Spleen (tissue), 11 donors: ENCODE measurements at regions not wholly inside any gene's neighbourhood (a gene's known extent, or its start where the extent isn't known, plus 50 kb on each side); places are given as distances from the start of the nearest gene placed in this dataset.

Source experiments
- DNase-seq: peaks from one replicate; pipeline ENCODE4 v3.0.0-alpha.2; 2020
- H3K27ac ChIP-seq, 8 donors: fragments of 200-600 bp; sonication (generic) in 7 of 8; 1 replicate in 4 of 8; 2 replicates in 4 of 8; pipeline versions ENCODE4 v1.5.0 to v1.8.0; 2016 to 2021; ENCODE audit warnings: inconsistent platforms in 4 of 8, mild to moderate bottlenecking in 4 of 8, moderate library complexity in 1 of 8
- H3K27me3 ChIP-seq, 7 donors: fragments of 200-600 bp; sonication (generic) in 6 of 7; replicated peaks in 1 of 7; 1 replicate in 4 of 7; 2 replicates in 3 of 7; pipeline versions ENCODE4 v1.5.0 to v1.8.0; 2016 to 2021; ENCODE audit warnings: inconsistent platforms in 3 of 7, mild to moderate bottlenecking in 1 of 7
- H3K36me3 ChIP-seq, 6 donors: fragments of 200-600 bp; sonication (generic) in 5 of 6; 1 replicate in 4 of 6; 2 replicates in 2 of 6; pipeline versions ENCODE4 v1.5.0 to v1.8.0; 2016 to 2021; ENCODE audit warnings: inconsistent platforms in 2 of 6
- H3K4me1 ChIP-seq, 6 donors: fragments of 200-600 bp; sonication (generic) in 5 of 6; 1 replicate in 3 of 6; 2 replicates in 3 of 6; pipeline versions ENCODE4 v1.5.0 to v1.8.0; 2016 to 2021; ENCODE audit warnings: inconsistent platforms in 3 of 6
- H3K4me3 ChIP-seq, 8 donors: fragments of 200-600 bp; sonication (generic) in 7 of 8; 1 replicate in 4 of 8; 2 replicates in 4 of 8; pipeline versions ENCODE4 v1.5.0 to v1.8.0; 2016 to 2021; ENCODE audit warnings: inconsistent platforms in 4 of 8, mild to moderate bottlenecking in 4 of 8, moderate library complexity in 2 of 8
- H3K9me3 ChIP-seq, 8 donors: fragments of 200-600 bp; sonication (generic) in 7 of 8; 1 replicate in 4 of 8; 2 replicates in 4 of 8; pipeline versions ENCODE4 v1.5.0 to v1.8.0; 2016 to 2021; ENCODE audit warnings: inconsistent platforms in 4 of 8
- POLR2A ChIP-seq, 3 donors: fragments of 450-650 bp; IDR thresholded peaks; one replicate each; pipeline ENCODE4 v1.5.1; 2017; ENCODE audit warnings: antibody characterized with exemption in 3 of 3, mild to moderate bottlenecking in 1 of 3
- POLR2AphosphoS5 ChIP-seq, 3 donors: sonication (generic); formaldehyde crosslinking; IDR thresholded peaks; one replicate each; pipeline ENCODE4 v1.5.1; 2017; ENCODE audit warnings: antibody characterized with exemption in 3 of 3
- WGBS, 5 donors: extraction: QIAGEN DNeasy Blood & Tissue Kit in 3 of 5; methylation state at CpG; one replicate each; pipeline versions ENCODE4 v1.1.5 to v1.1.7; 2013 to 2018; 5-methylcytosine and 5-hydroxymethylcytosine counted together
- intact Hi-C: fragments of 100-400 bp; cut with DNase I; formaldehyde crosslinking; loops from one replicate; pipeline ENCODE4 v1.15.0; 2023; ENCODE audit warnings: low total_unique reads
- TF ChIP-seq, protein P1 (sequence below), 11 experiments: fragments of 200-600 bp in 7 of 11; fragments of 450-650 bp in 4 of 11; sonication (generic) in 4 of 11; IDR thresholded peaks in 8 of 11; conservative IDR thresholded peaks in 3 of 11; 1 replicate in 7 of 11; 2 replicates in 4 of 11; pipeline versions ENCODE4 v1.4.0 to v1.8.0; 2016 to 2021; ENCODE audit warnings: antibody characterized with exemption in 11 of 11, inconsistent platforms in 4 of 11, mild to moderate bottlenecking in 1 of 11
- donor health status: healthy with polysubstance abuse.
- donor health status: DM: no; HTN: no; CAD: no; lungs with moderate emphysema.
- donor health status: DM: no; HTN: no; CAD: no.
- donor health status: Bipolar disorder and iron deficiency.
- donor health status: healthy.
- donor health status: DM: no; HTN: no; CAD: no.
- donor health status: DM: yes; HTN: yes; CAD: no.

DNA sequence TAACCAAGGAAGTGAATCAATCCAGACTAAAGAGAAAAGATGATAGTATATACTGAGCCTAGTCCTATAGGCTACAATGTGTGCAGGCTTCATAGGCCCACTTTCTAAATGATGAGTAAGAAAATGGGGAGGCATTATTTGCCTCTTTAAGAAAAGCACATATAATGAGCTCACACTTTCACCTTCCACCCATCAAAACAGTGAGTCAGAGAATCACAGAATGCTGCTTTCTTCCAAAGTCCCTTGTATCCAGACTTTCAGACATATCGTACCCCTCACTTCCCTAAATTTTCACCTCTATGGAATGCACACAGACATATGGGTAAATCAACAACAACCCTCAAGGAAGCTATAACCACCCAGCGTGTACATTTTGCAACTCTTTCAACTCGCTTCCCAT lies 286.4 kb upstream of the PRKD1 start:
- no peaks in the 10 kb centered on the region for H3K36me3 ChIP-seq
- H3K9me3 ChIP-seq = no peaks in the 10 kb centered on the region
- H3K4me3 ChIP-seq = no peak overlapping the region
- H3K27me3 ChIP-seq = no peaks in the 10 kb centered on the region
- intact Hi-C loops = loop anchor here (10.0 kb wide), 1 partner anchor 669 kb away; no protein-coding TSS in a partner anchor
- H3K27ac ChIP-seq = no peak overlapping the region
- TF ChIP-seq, protein P1, sequence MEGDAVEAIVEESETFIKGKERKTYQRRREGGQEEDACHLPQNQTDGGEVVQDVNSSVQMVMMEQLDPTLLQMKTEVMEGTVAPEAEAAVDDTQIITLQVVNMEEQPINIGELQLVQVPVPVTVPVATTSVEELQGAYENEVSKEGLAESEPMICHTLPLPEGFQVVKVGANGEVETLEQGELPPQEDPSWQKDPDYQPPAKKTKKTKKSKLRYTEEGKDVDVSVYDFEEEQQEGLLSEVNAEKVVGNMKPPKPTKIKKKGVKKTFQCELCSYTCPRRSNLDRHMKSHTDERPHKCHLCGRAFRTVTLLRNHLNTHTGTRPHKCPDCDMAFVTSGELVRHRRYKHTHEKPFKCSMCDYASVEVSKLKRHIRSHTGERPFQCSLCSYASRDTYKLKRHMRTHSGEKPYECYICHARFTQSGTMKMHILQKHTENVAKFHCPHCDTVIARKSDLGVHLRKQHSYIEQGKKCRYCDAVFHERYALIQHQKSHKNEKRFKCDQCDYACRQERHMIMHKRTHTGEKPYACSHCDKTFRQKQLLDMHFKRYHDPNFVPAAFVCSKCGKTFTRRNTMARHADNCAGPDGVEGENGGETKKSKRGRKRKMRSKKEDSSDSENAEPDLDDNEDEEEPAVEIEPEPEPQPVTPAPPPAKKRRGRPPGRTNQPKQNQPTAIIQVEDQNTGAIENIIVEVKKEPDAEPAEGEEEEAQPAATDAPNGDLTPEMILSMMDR (IDR thresholded peaks at IDR 0.05 in 8 of 11, conservative IDR thresholded peaks at IDR 0.05 in 3 of 11) = no peak
- no peak for TF ChIP-seq POLR2AphosphoS5 (IDR thresholded peaks at IDR 0.05)
- TF ChIP-seq POLR2A (IDR thresholded peaks at IDR 0.05) = no peak
- 58 to 81% (median 68%) methylated on average over 3 of the region's 3 CpGs for WGBS, 5 donors
- H3K4me1 ChIP-seq = no peaks in the 10 kb centered on the region
- DNase-seq = no peak

DNA sequence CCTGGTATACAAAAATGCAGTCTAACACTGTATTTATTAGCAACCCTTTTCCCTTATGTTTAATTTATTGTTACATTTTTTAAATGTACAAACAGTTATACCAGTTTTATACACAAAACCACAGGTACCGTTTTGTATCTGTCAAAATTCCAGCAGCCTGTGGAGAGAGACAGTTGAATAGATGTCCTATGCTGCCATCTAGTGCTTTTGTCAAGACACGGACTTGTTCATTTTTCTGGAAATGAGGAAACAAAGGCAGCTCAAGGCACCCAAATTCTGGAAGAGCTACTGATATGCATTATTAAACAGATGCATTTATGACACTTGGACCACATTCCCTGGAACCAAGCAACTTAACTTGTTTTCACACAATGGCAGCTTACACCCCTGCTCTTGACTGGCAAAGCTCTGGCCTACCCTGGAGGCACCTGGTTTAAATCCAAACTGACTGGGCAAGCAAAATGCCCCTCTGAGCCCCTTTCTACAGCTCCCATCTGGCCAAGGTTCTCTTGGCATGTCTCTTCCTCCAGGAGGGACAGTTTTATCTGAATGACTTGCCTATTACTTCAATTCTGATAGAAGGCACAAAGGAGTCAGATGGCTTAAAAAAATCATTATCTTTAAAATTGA lies 286.9 kb upstream of the PRKD1 start:
- TF ChIP-seq POLR2A (IDR thresholded peaks at IDR 0.05) = no peak
- TF ChIP-seq, protein P1 (IDR thresholded peaks at IDR 0.05 in 8 of 11, conservative IDR thresholded peaks at IDR 0.05 in 3 of 11) = peak in 6 of 11 experiments; percentile 23 to 40 (median 32)
- 0 to 3% (median 1%) methylated on average over 2 of the region's 2 CpGs for WGBS, 5 donors
- intact Hi-C loops = loop anchor here (10.0 kb wide), 1 partner anchor 670 kb away; no protein-coding TSS in a partner anchor
- Histone ChIP-seq H3K4me1 (no peaks in the 10 kb centered on the region), H3K27ac (no peak overlapping the region), H3K36me3 (no peaks in the 10 kb centered on the region), H3K27me3 (no peaks in the 10 kb centered on the region), H3K4me3 (no peak overlapping the region), H3K9me3 (no peaks in the 10 kb centered on the region)
- DNase-seq = no peak

DNA sequence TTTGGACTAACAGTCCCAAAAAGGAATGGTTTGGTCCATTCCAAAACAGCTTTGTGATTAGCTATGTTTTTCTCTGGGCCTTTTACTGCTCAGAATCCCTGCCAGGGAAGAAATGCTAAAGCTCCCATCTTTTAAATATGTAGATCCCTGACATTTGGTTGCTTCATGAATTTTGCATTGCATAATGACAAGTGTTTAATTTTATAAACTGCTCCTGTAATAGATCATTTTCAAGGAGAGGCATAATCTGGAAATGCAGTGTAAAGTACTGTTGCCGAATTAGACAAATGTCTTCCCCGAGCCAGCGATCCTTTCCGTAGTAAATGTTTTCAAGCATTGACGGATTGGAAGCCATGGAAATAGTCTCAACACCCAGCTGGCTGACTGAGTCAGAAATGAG lies 291.3 kb upstream of the PRKD1 start:
- no peak overlapping the region for H3K27ac ChIP-seq
- no peaks in the 10 kb centered on the region for H3K4me1 ChIP-seq
- no peak for DNase-seq
- no peaks in the 10 kb centered on the region for H3K9me3 ChIP-seq
- 89 to 97% (median 91%) methylated on average over 5 of the region's 5 CpGs for WGBS, 5 donors
- TF ChIP-seq POLR2AphosphoS5 (IDR thresholded peaks at IDR 0.05) (no peak), POLR2A (IDR thresholded peaks at IDR 0.05) (no peak)
- TF ChIP-seq, protein P1 (IDR thresholded peaks at IDR 0.05 in 8 of 11, conservative IDR thresholded peaks at IDR 0.05 in 3 of 11) = no peak
- no peaks in the 10 kb centered on the region for H3K36me3 ChIP-seq
- intact Hi-C loops = loop anchor here (10.0 kb wide), 1 partner anchor 674 kb away; no protein-coding TSS in a partner anchor
- H3K4me3 ChIP-seq = no peak overlapping the region
- H3K27me3 ChIP-seq = no peaks in the 10 kb centered on the region

DNA sequence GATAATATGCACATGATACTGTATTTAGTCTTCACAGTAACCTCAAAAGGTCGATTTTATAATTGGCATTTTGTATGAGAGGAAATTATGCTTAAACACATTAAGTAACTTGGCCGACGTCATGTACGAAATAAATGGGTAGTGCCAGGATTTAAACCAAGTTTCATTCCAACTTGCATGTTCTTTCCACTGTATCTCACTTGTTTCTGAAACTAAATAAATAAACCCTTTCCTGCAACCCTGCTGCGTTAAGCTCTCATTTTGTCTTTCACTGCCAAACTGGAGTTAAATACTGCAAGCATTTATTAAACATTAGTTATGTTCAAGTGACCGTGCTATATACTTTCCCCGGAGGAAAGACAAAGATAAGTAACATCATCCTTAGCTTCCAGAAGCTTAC lies 293.9 kb upstream of the PRKD1 start:
- TF ChIP-seq POLR2AphosphoS5 (IDR thresholded peaks at IDR 0.05) (no peak), POLR2A (IDR thresholded peaks at IDR 0.05) (no peak)
- TF ChIP-seq, protein P1 (IDR thresholded peaks at IDR 0.05 in 8 of 11, conservative IDR thresholded peaks at IDR 0.05 in 3 of 11) = no peak
- WGBS, 5 donors = 71 to 74% (median 73%) methylated on average over 7 of the region's 7 CpGs
- Histone ChIP-seq H3K36me3 (no peaks in the 10 kb centered on the region), H3K4me3 (no peak overlapping the region), H3K4me1 (no peaks in the 10 kb centered on the region), H3K27ac (no peak overlapping the region), H3K27me3 (no peaks in the 10 kb centered on the region), H3K9me3 (no peaks in the 10 kb centered on the region)
- DNase-seq = no peak
- intact Hi-C loops = no loop called here
